ENCODE measurements at regions not wholly inside any gene's neighbourhood (a gene's known extent, or its start where the extent isn't known, plus 50 kb on each side); places are given as distances from the start of the nearest gene placed in this dataset.

- no peak overlapping the region for H3K4me3 ChIP-seq (replicated peaks in 1 of 2; ENCODE audit: low read depth in 2 of 2, low read length in 2 of 2)
- DNase-seq (ENCODE audit: low read depth in 2 of 2) = peak in 1 of 2 donors; percentile 2
- no peak for TF ChIP-seq CTCF (IDR thresholded peaks at IDR 0.05; ENCODE audit: low read depth, low read length)
These were observed 618.5 kb downstream of the NR2F2 start for GRCh38 chr15:96948981-96949380.

GRCh38 chr15:96958721-96959120 lies 628.2 kb downstream of the NR2F2 start:
- TF ChIP-seq CTCF (IDR thresholded peaks at IDR 0.05; ENCODE audit: low read depth, low read length) = no peak
- no peak overlapping the region for H3K4me3 ChIP-seq (replicated peaks in 1 of 2; ENCODE audit: low read depth in 2 of 2, low read length in 2 of 2)
- no peak for DNase-seq (ENCODE audit: low read depth in 2 of 2)

- DNase-seq (ENCODE audit: low read depth in 2 of 2) = peak in 1 of 2 donors; percentile 61
- H3K4me3 ChIP-seq (replicated peaks in 1 of 2; ENCODE audit: low read depth in 2 of 2, low read length in 2 of 2) = no peak overlapping the region
- no peak for TF ChIP-seq CTCF (IDR thresholded peaks at IDR 0.05; ENCODE audit: low read depth, low read length)
These were observed 629.0 kb downstream of the NR2F2 start for GRCh38 chr15:96959501-96959900.

- H3K4me3 ChIP-seq (replicated peaks in 1 of 2; ENCODE audit: low read depth in 2 of 2, low read length in 2 of 2) = no peak overlapping the region
- no peak for DNase-seq (ENCODE audit: low read depth in 2 of 2)
- no peak for TF ChIP-seq CTCF (IDR thresholded peaks at IDR 0.05; ENCODE audit: low read depth, low read length)
These were observed 630.4 kb downstream of the NR2F2 start for GRCh38 chr15:96960711-96961480.

GRCh38 chr15:96966554-96966953 lies 636.1 kb downstream of the NR2F2 start:
- H3K4me3 ChIP-seq (replicated peaks in 1 of 2; ENCODE audit: low read depth in 2 of 2, low read length in 2 of 2) = no peak overlapping the region
- no peak for TF ChIP-seq CTCF (IDR thresholded peaks at IDR 0.05; ENCODE audit: low read depth, low read length)
- no peak for DNase-seq (ENCODE audit: low read depth in 2 of 2)

- no peak for TF ChIP-seq CTCF (IDR thresholded peaks at IDR 0.05; ENCODE audit: low read depth, low read length)
- H3K4me3 ChIP-seq (replicated peaks in 1 of 2; ENCODE audit: low read depth in 2 of 2, low read length in 2 of 2) = no peak overlapping the region
- no peak for DNase-seq (ENCODE audit: low read depth in 2 of 2)
These were observed 639.5 kb downstream of the NR2F2 start for GRCh38 chr15:96969732-96970710.

Measured in cardiac fibroblast (primary cell).